Testis (tissue), 2 donors: ENCODE measurements at regions not wholly inside any gene's neighbourhood (a gene's known extent, or its start where the extent isn't known, plus 50 kb on each side); places are given as distances from the start of the nearest gene placed in this dataset.
A peak's percentile ranks its signal among the peaks of the same experiment; 100 is the strongest.

Experiments used
- DNase-seq: peaks from one replicate; pipeline ENCODE4 v3.0.0-alpha.2; 2019
- H3K27ac ChIP-seq, 2 donors: fragments of 200-600 bp; sonication (generic); one replicate each; pipeline ENCODE4 v1.5.1; 2019
- H3K27me3 ChIP-seq: fragments of 200-600 bp; sonication (generic); one replicate; pipeline ENCODE4 v1.5.1; 2019
- H3K36me3 ChIP-seq: fragments of 200-600 bp; sonication (generic); one replicate; pipeline ENCODE4 v1.5.1; 2017; ENCODE audit warnings: low read depth; ENCODE audit errors: missing control alignments
- H3K4me1 ChIP-seq: fragments of 200-600 bp; sonication (generic); one replicate; pipeline ENCODE4 v1.5.1; 2019
- H3K4me3 ChIP-seq, 2 donors: fragments of 200-600 bp; sonication (generic); one replicate each; pipeline ENCODE4 v1.5.1; 2017 to 2019
- H3K9me3 ChIP-seq: fragments of 200-600 bp; sonication (generic); one replicate; pipeline ENCODE4 v1.5.1; 2017
- CTCF ChIP-seq, 3 experiments: fragments of 450-650 bp in 2 of 3; fragments of 200-600 bp in 1 of 3; sonication (generic) in 1 of 3; IDR thresholded peaks; one replicate each; pipeline ENCODE4 v1.5.1; 2016 to 2019; ENCODE audit warnings: antibody characterized with exemption in 3 of 3, mild to moderate bottlenecking in 2 of 3, moderate library complexity in 1 of 3
- POLR2A ChIP-seq: fragments of 450-650 bp; IDR thresholded peaks from one replicate; pipeline ENCODE4 v1.6.1; 2017; ENCODE audit warnings: antibody characterized with exemption, mild to moderate bottlenecking, moderate library complexity
- WGBS, 2 donors: methylation state at CpG; one replicate each; pipeline ENCODE4 v1.1.5; 2018; 5-methylcytosine and 5-hydroxymethylcytosine counted together
- intact Hi-C: fragments of 100-400 bp; cut with DNase I; formaldehyde crosslinking; loops from one replicate; pipeline ENCODE4 v1.15.1; 2023; ENCODE audit warnings: low total_unique reads

GRCh38 chr6:169160091-169160854 lies 93.4 kb downstream of the THBS2 start:
- Histone ChIP-seq H3K9me3 (no peaks in the 10 kb centered on the region), H3K36me3 (no peaks in the 10 kb centered on the region), H3K27ac (no peak overlapping the region), H3K4me3 (no peak overlapping the region), H3K4me1 (no peaks in the 10 kb centered on the region), H3K27me3 (no peaks in the 10 kb centered on the region)
- 89 to 92% methylated on average over 19 to 22 of the region's 22 CpGs for WGBS, 2 donors
- intact Hi-C loops, result no loop called here
- no peak for DNase-seq
- TF ChIP-seq CTCF (IDR thresholded peaks at IDR 0.05) (no peak), POLR2A (no peak)

GRCh38 chr6:169159331-169159730 lies 94.3 kb downstream of the THBS2 start:
- H3K36me3 ChIP-seq, result no peaks in the 10 kb centered on the region
- H3K9me3 ChIP-seq, result no peaks in the 10 kb centered on the region
- H3K27ac ChIP-seq, result no peak overlapping the region
- no peak overlapping the region for H3K4me3 ChIP-seq
- no peaks in the 10 kb centered on the region for H3K4me1 ChIP-seq
- 94 to 96% methylated on average over 10 to 15 of the region's 15 CpGs for WGBS, 2 donors
- no peak for TF ChIP-seq POLR2A
- no peak for TF ChIP-seq CTCF (IDR thresholded peaks at IDR 0.05)
- intact Hi-C loops, result no loop called here
- H3K27me3 ChIP-seq, result no peaks in the 10 kb centered on the region
- no peak for DNase-seq

- WGBS, 2 donors, result 62 to 75% methylated on average over 10 of the region's 10 CpGs
- DNase-seq, result no peak
- no peak for TF ChIP-seq POLR2A
- TF ChIP-seq CTCF (IDR thresholded peaks at IDR 0.05), result no peak
- intact Hi-C loops, result no loop called here
- Histone ChIP-seq H3K9me3 (no peaks in the 10 kb centered on the region), H3K4me1 (no peaks in the 10 kb centered on the region), H3K36me3 (no peaks in the 10 kb centered on the region), H3K27ac (no peak overlapping the region), H3K4me3 (no peak overlapping the region), H3K27me3 (no peaks in the 10 kb centered on the region)
Measured at GRCh38 chr6:169158691-169159090, 95.0 kb downstream of the THBS2 start.

GRCh38 chr6:169158174-169158573 lies 95.5 kb downstream of the THBS2 start:
- Histone ChIP-seq H3K4me3 (no peak overlapping the region), H3K27ac (no peak overlapping the region), H3K27me3 (no peaks in the 10 kb centered on the region), H3K9me3 (no peaks in the 10 kb centered on the region), H3K4me1 (no peaks in the 10 kb centered on the region), H3K36me3 (no peaks in the 10 kb centered on the region)
- intact Hi-C loops, result no loop called here
- 30 to 46% methylated on average over 10 of the region's 10 CpGs for WGBS, 2 donors
- TF ChIP-seq POLR2A (no peak), CTCF (IDR thresholded peaks at IDR 0.05) (no peak)
- peak; percentile 68 for DNase-seq
